BLaER1 (cell line): ENCODE measurements at regions not wholly inside any gene's neighbourhood (a gene's known extent, or its start where the extent isn't known, plus 50 kb on each side); places are given as distances from the start of the nearest gene placed in this dataset.
A peak's percentile ranks its signal among the peaks of the same experiment; 100 is the strongest.

Experiments
- H3K27ac ChIP-seq: shearing (Covaris generic); formaldehyde crosslinking; 2 replicates; pipeline ENCODE4 v1.8.1; 2022
- H3K27me3 ChIP-seq: shearing (Covaris generic); formaldehyde crosslinking; 2 replicates; pipeline ENCODE4 v1.8.1; 2022
- H3K36me3 ChIP-seq: shearing (Covaris generic); formaldehyde crosslinking; 2 replicates; pipeline ENCODE4 v1.8.1; 2022
- H3K4me1 ChIP-seq: shearing (Covaris generic); formaldehyde crosslinking; 2 replicates; pipeline ENCODE4 v1.8.1; 2022
- H3K4me2 ChIP-seq: shearing (Covaris generic); formaldehyde crosslinking; 2 replicates; pipeline ENCODE4 v1.8.1; 2022
- H3K4me3 ChIP-seq: shearing (Covaris generic); formaldehyde crosslinking; 2 replicates; pipeline ENCODE4 v1.8.1; 2022
- H3K9ac ChIP-seq: shearing (Covaris generic); formaldehyde crosslinking; 2 replicates; pipeline ENCODE4 v1.8.1; 2022
- H3K9me3 ChIP-seq: shearing (Covaris generic); formaldehyde crosslinking; 2 replicates; pipeline ENCODE4 v1.8.1; 2022
- H4K20me1 ChIP-seq: shearing (Covaris generic); formaldehyde crosslinking; 2 replicates; pipeline ENCODE4 v1.8.1; 2022
- Cebpa-rat ChIP-seq: shearing (Covaris generic); IDR thresholded peaks from 2 replicates; pipeline ENCODE4 v1.8.1; 2022

GRCh38 chrX:67780694-67781109 lies 236.9 kb downstream of the AR start:
- Histone ChIP-seq H3K4me2 (peak overlapping the region; percentile 91), H3K4me3 (peak overlapping the region; percentile 49), H4K20me1 (no peaks in the 10 kb centered on the region), H3K9me3 (peaks cover 24% of the 10 kb centered on the region), H3K9ac (peak overlapping the region; percentile 73), H3K4me1 (peaks cover 40% of the 10 kb centered on the region), H3K27me3 (no peaks in the 10 kb centered on the region), H3K27ac (peak overlapping the region; percentile 83), H3K36me3 (no peaks in the 10 kb centered on the region)
- no peak for TF ChIP-seq Cebpa-rat

GRCh38 chrX:67781132-67781531 lies 237.3 kb downstream of the AR start:
- Histone ChIP-seq H3K36me3 (no peaks in the 10 kb centered on the region), H3K4me3 (peak overlapping the region; percentile 49), H3K9ac (peak overlapping the region; percentile 73; the same call in 1 of the 2 replicates), H3K27ac (peak overlapping the region; percentile 83), H3K4me1 (peaks cover 40% of the 10 kb centered on the region), H4K20me1 (no peaks in the 10 kb centered on the region), H3K27me3 (no peaks in the 10 kb centered on the region), H3K9me3 (peaks cover 24% of the 10 kb centered on the region), H3K4me2 (peak overlapping the region; percentile 91)
- no peak for TF ChIP-seq Cebpa-rat

DNA sequence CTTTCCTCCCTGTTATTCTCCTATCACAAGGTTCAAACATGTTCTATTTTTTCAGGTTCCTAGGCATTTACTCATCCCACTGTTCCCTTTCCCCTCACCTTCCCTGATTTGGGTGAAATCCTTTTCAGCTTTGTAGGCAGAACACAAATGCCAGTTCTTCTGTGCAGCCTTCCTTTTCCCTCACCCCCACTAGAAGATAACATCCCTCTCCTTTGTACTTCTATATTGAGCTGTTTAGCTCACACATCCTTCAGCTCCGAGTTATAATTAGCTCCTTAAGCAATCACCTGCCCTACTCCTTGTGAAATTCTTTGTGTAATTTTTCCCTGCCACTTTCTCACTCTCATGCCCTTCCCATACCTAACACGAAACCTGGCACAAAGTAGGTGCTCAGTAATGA lies 240.9 kb downstream of the AR start:
- Histone ChIP-seq H3K4me1 (peaks cover 28% of the 10 kb centered on the region), H3K4me3 (no peak overlapping the region), H3K9me3 (peaks cover 14% of the 10 kb centered on the region; the same call in 1 of the 2 replicates), H3K27ac (no peak overlapping the region), H3K4me2 (no peak overlapping the region), H3K36me3 (no peaks in the 10 kb centered on the region), H3K27me3 (no peaks in the 10 kb centered on the region), H3K9ac (no peak overlapping the region), H4K20me1 (no peaks in the 10 kb centered on the region)
- TF ChIP-seq Cebpa-rat: no peak

DNA sequence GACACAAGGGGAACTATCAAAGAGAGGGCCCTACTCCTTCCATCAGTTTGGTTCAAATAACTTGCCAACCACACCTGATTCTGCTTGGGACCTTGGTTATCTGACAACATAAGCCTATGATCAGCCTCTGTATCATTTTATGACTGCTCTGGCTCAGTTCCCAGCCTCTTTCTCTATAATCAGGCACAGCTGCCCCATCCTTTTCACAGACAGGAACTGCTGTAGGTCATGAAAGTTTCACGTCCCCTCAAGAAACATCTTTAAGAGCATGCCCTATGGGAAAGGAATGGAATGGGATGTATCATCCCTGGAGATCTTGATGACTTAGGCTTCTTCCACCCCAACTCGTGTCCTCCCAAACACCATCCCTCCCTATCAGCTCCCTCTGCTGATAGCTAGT lies 243.4 kb downstream of the AR start:
- H3K4me1 ChIP-seq: peaks cover 3% of the 10 kb centered on the region
- H3K36me3 ChIP-seq: no peaks in the 10 kb centered on the region
- H3K4me2 ChIP-seq: no peak overlapping the region
- H3K27ac ChIP-seq: no peak overlapping the region
- no peaks in the 10 kb centered on the region for H4K20me1 ChIP-seq
- TF ChIP-seq Cebpa-rat: no peak
- H3K27me3 ChIP-seq: no peaks in the 10 kb centered on the region
- peaks cover 12% of the 10 kb centered on the region; the same call in 1 of the 2 replicates for H3K9me3 ChIP-seq
- no peak overlapping the region for H3K9ac ChIP-seq
- no peak overlapping the region for H3K4me3 ChIP-seq

GRCh38 chrX:67789536-67789935 lies 245.7 kb downstream of the AR start:
- no peaks in the 10 kb centered on the region for H4K20me1 ChIP-seq
- H3K9me3 ChIP-seq: peaks cover under 1% of the 10 kb centered on the region; the same call in 1 of the 2 replicates
- no peak overlapping the region for H3K4me3 ChIP-seq
- no peak for TF ChIP-seq Cebpa-rat
- H3K27me3 ChIP-seq: no peaks in the 10 kb centered on the region
- H3K4me2 ChIP-seq: no peak overlapping the region
- H3K9ac ChIP-seq: no peak overlapping the region
- H3K36me3 ChIP-seq: no peaks in the 10 kb centered on the region
- no peaks in the 10 kb centered on the region for H3K4me1 ChIP-seq
- no peak overlapping the region for H3K27ac ChIP-seq
